ENCODE measurements at regions not wholly inside any gene's neighbourhood (a gene's known extent, or its start where the extent isn't known, plus 50 kb on each side); places are given as distances from the start of the nearest gene placed in this dataset.

DNA sequence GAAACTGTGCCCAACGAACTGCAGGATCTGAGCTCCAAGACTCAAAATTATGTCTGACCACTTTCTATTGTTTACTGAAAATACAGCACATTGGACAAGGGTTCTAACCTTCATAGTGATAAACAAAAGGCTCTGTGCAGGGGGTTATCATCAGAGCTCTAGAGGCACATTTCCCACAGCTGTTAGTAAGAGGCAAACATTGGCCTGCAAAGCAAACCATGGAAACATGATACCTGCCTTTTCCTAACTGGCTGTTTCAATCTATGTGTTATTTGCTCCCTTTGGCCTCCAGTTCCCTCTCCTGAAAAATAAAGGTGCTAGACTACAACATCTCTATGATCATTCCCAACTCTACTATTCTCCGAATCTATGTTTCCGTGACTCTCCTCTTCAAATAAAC lies 159.7 kb upstream of the ARHGEF26 start:
- in situ Hi-C loops (cut with MboI; ENCODE audit: low sequenced_read_pairs, unreplicated experiment) = no loop called here
- DNase-seq (ENCODE audit: low spot score) = no peak
- TF ChIP-seq, protein P1, sequence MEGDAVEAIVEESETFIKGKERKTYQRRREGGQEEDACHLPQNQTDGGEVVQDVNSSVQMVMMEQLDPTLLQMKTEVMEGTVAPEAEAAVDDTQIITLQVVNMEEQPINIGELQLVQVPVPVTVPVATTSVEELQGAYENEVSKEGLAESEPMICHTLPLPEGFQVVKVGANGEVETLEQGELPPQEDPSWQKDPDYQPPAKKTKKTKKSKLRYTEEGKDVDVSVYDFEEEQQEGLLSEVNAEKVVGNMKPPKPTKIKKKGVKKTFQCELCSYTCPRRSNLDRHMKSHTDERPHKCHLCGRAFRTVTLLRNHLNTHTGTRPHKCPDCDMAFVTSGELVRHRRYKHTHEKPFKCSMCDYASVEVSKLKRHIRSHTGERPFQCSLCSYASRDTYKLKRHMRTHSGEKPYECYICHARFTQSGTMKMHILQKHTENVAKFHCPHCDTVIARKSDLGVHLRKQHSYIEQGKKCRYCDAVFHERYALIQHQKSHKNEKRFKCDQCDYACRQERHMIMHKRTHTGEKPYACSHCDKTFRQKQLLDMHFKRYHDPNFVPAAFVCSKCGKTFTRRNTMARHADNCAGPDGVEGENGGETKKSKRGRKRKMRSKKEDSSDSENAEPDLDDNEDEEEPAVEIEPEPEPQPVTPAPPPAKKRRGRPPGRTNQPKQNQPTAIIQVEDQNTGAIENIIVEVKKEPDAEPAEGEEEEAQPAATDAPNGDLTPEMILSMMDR (IDR thresholded peaks at IDR 0.05; ENCODE audit: borderline replicate concordance, control extremely low read depth, extremely low read depth, insufficient read depth, missing control alignments) = no peak

DNA sequence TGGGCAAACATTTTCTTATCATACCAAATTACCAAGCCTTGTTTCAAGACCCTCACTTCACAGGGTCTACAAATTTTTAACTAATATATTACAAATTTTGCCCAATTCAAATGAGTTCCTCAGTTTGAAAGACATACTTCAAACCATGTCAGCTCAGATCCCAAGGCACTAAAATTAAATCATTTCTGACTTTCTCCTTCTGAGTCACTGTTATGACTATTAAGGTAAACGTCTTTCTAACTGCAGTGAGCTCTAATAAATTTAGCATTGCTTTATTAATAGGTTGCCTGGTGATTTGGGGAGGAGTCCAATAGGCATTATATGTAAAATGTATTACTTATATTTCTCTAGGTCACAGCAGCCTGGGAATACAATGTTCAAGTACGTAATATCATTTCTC lies 158.2 kb upstream of the ARHGEF26 start:
- in situ Hi-C loops (cut with MboI; ENCODE audit: low sequenced_read_pairs, unreplicated experiment) = no loop called here
- no peak for DNase-seq (ENCODE audit: low spot score)
- TF ChIP-seq, protein P1 (IDR thresholded peaks at IDR 0.05; ENCODE audit: borderline replicate concordance, control extremely low read depth, extremely low read depth, insufficient read depth, missing control alignments) = no peak

DNA sequence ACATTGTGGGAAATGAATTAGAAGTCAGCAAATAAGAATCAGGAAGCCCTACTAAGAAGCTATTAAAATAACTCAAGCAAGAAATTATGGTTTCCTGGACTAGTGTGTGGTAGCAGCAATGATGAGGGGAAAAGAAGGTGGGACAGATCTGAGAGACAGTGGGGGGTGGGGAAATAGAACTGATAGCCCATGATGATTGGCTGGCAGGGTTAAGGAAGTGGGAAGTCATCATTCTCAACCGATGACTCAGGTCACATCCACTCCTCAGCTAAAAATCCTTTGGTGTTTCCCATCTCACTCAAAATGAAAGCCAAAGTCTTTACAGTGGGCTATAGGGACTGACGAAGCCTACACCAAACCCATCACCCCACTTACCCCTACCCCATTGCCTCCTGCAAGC lies 153.9 kb upstream of the ARHGEF26 start:
- TF ChIP-seq, protein P1 (IDR thresholded peaks at IDR 0.05; ENCODE audit: borderline replicate concordance, control extremely low read depth, extremely low read depth, insufficient read depth, missing control alignments) = no peak
- in situ Hi-C loops (cut with MboI; ENCODE audit: low sequenced_read_pairs, unreplicated experiment) = no loop called here
- no peak for DNase-seq (ENCODE audit: low spot score)

DNA sequence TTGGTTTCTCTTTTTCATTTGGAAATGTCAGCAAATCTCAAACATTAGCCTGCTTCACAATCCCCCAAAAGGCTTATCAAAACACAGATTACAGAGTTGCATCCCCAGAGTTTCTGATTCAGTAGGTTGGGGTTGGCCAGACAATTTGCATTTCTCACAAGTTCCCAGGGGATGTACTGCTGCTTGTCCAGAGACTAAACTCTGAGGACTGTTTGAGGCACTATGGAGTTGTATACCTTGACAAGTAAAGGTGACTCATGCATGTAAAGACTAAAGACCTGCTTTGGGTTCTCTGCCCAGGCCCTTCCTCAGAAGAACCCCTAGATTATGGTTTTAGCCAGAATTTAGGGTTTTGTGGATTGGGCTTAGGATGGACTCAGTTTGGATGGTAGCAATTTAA lies 151.1 kb upstream of the ARHGEF26 start:
- TF ChIP-seq, protein P1 (IDR thresholded peaks at IDR 0.05; ENCODE audit: borderline replicate concordance, control extremely low read depth, extremely low read depth, insufficient read depth, missing control alignments) = no peak
- DNase-seq (ENCODE audit: low spot score) = no peak
- in situ Hi-C loops (cut with MboI; ENCODE audit: low sequenced_read_pairs, unreplicated experiment) = no loop called here

DNA sequence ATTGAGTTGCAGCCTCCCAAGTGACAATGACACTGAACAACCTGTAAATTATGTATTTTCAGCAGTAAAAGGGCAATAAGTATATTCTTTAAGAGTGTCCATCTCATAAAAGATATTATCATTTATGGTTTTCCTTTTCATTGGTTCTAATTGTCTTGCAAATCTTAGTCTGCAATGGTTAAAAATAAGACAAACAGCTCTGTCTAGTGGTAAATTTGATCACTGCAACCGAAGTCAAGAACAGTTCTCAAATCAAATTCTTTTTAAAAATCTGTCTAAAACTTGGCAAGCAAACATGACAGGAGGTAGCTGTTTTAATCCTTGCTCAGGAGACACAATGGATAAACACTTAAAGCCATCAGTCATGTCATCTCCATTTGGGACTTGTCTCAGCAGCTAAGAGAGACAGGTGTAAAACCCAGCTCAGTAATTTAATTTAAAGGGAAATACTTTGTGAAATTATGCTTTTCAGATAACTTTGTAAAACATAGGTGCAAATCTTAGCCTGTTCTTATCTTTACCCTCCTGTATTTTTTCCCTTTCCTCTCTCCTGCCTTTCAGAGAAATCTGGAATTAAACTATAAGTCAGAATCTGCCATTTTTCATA lies 150.3 kb upstream of the ARHGEF26 start:
- in situ Hi-C loops (cut with MboI; ENCODE audit: low sequenced_read_pairs, unreplicated experiment) = no loop called here
- DNase-seq (ENCODE audit: low spot score) = no peak
- TF ChIP-seq, protein P1 (IDR thresholded peaks at IDR 0.05; ENCODE audit: borderline replicate concordance, control extremely low read depth, extremely low read depth, insufficient read depth, missing control alignments) = peak; percentile 32

DNA sequence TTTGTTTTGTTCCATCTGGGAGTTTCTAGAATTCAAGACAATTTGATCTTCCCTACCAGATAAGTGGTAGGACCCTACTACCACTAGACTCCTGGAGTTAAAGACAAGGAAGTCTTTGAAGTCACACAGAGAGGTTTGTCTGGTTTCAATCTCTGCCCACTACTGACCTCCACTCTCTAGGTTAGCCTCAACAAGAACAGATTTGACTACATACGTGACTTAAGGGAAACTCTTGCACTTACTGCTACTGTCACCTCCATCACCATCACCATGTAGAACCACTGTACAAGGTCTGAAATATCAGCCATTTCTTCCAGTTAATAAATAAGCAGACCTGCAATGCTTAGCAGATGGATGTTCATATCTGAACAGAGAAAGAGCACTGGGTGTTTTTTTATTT lies 148.3 kb upstream of the ARHGEF26 start:
- in situ Hi-C loops (cut with MboI; ENCODE audit: low sequenced_read_pairs, unreplicated experiment) = no loop called here
- no peak for DNase-seq (ENCODE audit: low spot score)

More for the DNA sequence above, 148.3 kb upstream of the ARHGEF26 start:
- TF ChIP-seq, protein P1 (IDR thresholded peaks at IDR 0.05; ENCODE audit: borderline replicate concordance, control extremely low read depth, extremely low read depth, insufficient read depth, missing control alignments) = no peak
